ENCODE measurements at regions not wholly inside any gene's neighbourhood (a gene's known extent, or its start where the extent isn't known, plus 50 kb on each side); places are given as distances from the start of the nearest gene placed in this dataset.

- no peak for TF ChIP-seq CTCF (IDR thresholded peaks at IDR 0.05; ENCODE audit: extremely low read depth, missing control alignments)
- DNase-seq (ENCODE audit: low spot score), result no peak
These were observed 58.9 kb upstream of the CTDP1 start for GRCh38 chr18:79620576-79621165.

- DNase-seq (ENCODE audit: low spot score), result no peak
- no peak for TF ChIP-seq CTCF (IDR thresholded peaks at IDR 0.05; ENCODE audit: extremely low read depth, missing control alignments)
These were observed 58.1 kb upstream of the CTDP1 start for GRCh38 chr18:79621501-79621900.

- no peak for TF ChIP-seq CTCF (IDR thresholded peaks at IDR 0.05; ENCODE audit: extremely low read depth, missing control alignments)
- no peak for DNase-seq (ENCODE audit: low spot score)
These were observed 57.6 kb upstream of the CTDP1 start for GRCh38 chr18:79622004-79622403.

GRCh38 chr18:79624356-79625170 lies 55.0 kb upstream of the CTDP1 start:
- TF ChIP-seq CTCF (IDR thresholded peaks at IDR 0.05; ENCODE audit: extremely low read depth, missing control alignments), result no peak
- no peak for DNase-seq (ENCODE audit: low spot score)

- peak; percentile 75 for DNase-seq (ENCODE audit: low spot score)
- TF ChIP-seq CTCF (IDR thresholded peaks at IDR 0.05; ENCODE audit: extremely low read depth, missing control alignments), result no peak
These were observed 54.2 kb upstream of the CTDP1 start for GRCh38 chr18:79625195-79625923.

GRCh38 chr18:79625924-79626561 lies 53.6 kb upstream of the CTDP1 start:
- no peak for DNase-seq (ENCODE audit: low spot score)
- TF ChIP-seq CTCF (IDR thresholded peaks at IDR 0.05; ENCODE audit: extremely low read depth, missing control alignments), result no peak

All from GM20000 (cell line).